Stomach (tissue), 8 donors: ENCODE measurements at regions not wholly inside any gene's neighbourhood (a gene's known extent, or its start where the extent isn't known, plus 50 kb on each side); places are given as distances from the start of the nearest gene placed in this dataset.

Experiments used
- DNase-seq, 2 donors: peaks; one replicate each; pipeline versions ENCODE4 v3.0.0 to v3.0.0-alpha.2; 2013 to 2019
- H3K27ac ChIP-seq, 5 donors: fragments of 200-600 bp in 4 of 5; sonication (generic) in 4 of 5; one replicate each; pipeline ENCODE4 v1.5.1; 2013 to 2019; ENCODE audit warnings: mild to moderate bottlenecking in 1 of 5, moderate library complexity in 1 of 5
- H3K27me3 ChIP-seq, 3 donors: fragments of 200-600 bp; sonication (generic); one replicate each; pipeline ENCODE4 v1.5.1; 2017 to 2019; ENCODE audit warnings: mixed run types in 1 of 3
- H3K36me3 ChIP-seq, 4 donors: fragments of 200-600 bp; sonication (generic); 1 replicate in 3 of 4; 2 replicates in 1 of 4; pipeline ENCODE4 v1.5.1; 2016 to 2019
- H3K4me1 ChIP-seq, 4 donors: fragments of 200-600 bp; sonication (generic); one replicate each; pipeline ENCODE4 v1.5.1; 2016 to 2019
- H3K4me3 ChIP-seq, 4 donors: fragments of 200-600 bp; sonication (generic) in 3 of 4; one replicate each; pipeline ENCODE4 v1.5.1; 2016 to 2019; ENCODE audit warnings: mild to moderate bottlenecking in 1 of 4
- H3K9me3 ChIP-seq, 4 donors: fragments of 200-600 bp; sonication (generic); one replicate each; pipeline ENCODE4 v1.5.1; 2016 to 2019
- EP300 ChIP-seq: sonication (generic); formaldehyde crosslinking; IDR thresholded peaks from one replicate; pipeline ENCODE4 v1.6.1; 2017; ENCODE audit warnings: antibody characterized with exemption
- POLR2A ChIP-seq, 4 donors: fragments of 450-650 bp; IDR thresholded peaks; one replicate each; pipeline ENCODE4 v1.6.1; 2016; ENCODE audit warnings: antibody characterized with exemption in 4 of 4, control low read depth in 2 of 4, mild to moderate bottlenecking in 1 of 4, moderate library complexity in 1 of 4
- POLR2AphosphoS5 ChIP-seq, 3 donors: sonication (generic); formaldehyde crosslinking; IDR thresholded peaks; one replicate each; pipeline ENCODE4 v1.6.1; 2016; ENCODE audit warnings: antibody characterized with exemption in 3 of 3
- WGBS, 5 donors: extraction: QIAGEN DNeasy Blood & Tissue Kit in 3 of 5; methylation state at CpG; one replicate each; pipeline versions ENCODE4 v1.1.5 to v1.1.7; 2013 to 2018; 5-methylcytosine and 5-hydroxymethylcytosine counted together
- intact Hi-C: fragments of 100-400 bp; cut with DNase I; formaldehyde crosslinking; loops from one replicate; pipeline ENCODE4 v1.15.1; 2023; ENCODE audit warnings: low total_unique reads
- TF ChIP-seq, protein P1 (sequence below), 7 experiments: fragments of 450-650 bp in 4 of 7; fragments of 200-600 bp in 3 of 7; sonication (generic) in 3 of 7; IDR thresholded peaks; one replicate each; pipeline ENCODE4 v1.5.1; 2016 to 2019; ENCODE audit warnings: antibody characterized with exemption in 7 of 7, control low read depth in 2 of 7, mild to moderate bottlenecking in 1 of 7
- donor health status: healthy with polysubstance abuse.
- donor health status: Bipolar disorder and iron deficiency.
- donor health status: healthy.

DNA sequence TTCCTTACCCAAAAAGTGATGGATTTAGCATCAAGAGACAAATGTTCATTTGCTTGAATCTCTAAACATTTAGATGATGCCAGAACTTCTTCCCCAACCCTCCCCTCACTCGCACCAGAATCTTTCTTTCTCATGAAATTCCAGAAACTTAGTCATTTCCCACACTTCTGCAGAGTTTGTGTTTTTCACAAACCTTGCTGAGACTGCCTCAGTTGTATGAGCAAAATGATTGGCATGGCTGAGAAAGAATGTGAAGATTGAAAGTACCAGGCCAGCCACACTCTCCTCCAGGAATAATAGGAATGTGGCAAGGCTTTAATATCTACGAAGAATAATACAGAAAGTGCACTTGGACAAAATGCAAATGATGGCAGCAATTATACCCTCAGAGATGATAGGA lies 428.3 kb upstream of the CDH6 start:
- H3K4me1 ChIP-seq, result no peaks in the 10 kb centered on the region
- WGBS, 5 donors, result 34 to 65% (median 44%) methylated on average over 2 of the region's 2 CpGs
- intact Hi-C loops, result no loop called here

DNA sequence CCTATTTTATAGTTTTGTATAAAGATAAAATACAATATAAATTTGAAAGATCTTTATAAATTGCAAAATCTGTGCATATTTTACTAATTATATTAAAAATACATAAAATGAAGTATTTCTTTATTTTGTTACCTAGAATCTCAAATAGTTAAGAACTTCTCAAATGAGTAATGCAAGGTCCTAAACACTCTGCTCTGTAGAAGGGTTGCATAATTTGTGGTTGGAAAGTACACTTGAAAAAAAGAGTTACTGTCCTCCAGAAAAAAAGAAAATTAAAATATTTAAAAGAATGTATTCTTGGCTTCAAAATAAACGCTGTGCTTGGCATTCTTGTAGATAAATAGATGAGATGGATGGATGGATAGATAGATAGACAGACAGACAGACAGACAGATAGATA lies 428.8 kb upstream of the CDH6 start:
- intact Hi-C loops, result no loop called here
- Histone ChIP-seq H3K9me3 (no peaks in the 10 kb centered on the region), H3K4me3 (no peak overlapping the region), H3K4me1 (no peaks in the 10 kb centered on the region), H3K27me3 (no peaks in the 10 kb centered on the region), H3K36me3 (no peaks in the 10 kb centered on the region), H3K27ac (no peak overlapping the region)
- WGBS, 5 donors, result 43 to 51% (median 47%) methylated on average over 1 of the region's 1 CpG
- no peak for TF ChIP-seq POLR2A (IDR thresholded peaks at IDR 0.05)
- no peak for TF ChIP-seq EP300
- TF ChIP-seq, protein P1, sequence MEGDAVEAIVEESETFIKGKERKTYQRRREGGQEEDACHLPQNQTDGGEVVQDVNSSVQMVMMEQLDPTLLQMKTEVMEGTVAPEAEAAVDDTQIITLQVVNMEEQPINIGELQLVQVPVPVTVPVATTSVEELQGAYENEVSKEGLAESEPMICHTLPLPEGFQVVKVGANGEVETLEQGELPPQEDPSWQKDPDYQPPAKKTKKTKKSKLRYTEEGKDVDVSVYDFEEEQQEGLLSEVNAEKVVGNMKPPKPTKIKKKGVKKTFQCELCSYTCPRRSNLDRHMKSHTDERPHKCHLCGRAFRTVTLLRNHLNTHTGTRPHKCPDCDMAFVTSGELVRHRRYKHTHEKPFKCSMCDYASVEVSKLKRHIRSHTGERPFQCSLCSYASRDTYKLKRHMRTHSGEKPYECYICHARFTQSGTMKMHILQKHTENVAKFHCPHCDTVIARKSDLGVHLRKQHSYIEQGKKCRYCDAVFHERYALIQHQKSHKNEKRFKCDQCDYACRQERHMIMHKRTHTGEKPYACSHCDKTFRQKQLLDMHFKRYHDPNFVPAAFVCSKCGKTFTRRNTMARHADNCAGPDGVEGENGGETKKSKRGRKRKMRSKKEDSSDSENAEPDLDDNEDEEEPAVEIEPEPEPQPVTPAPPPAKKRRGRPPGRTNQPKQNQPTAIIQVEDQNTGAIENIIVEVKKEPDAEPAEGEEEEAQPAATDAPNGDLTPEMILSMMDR (IDR thresholded peaks at IDR 0.05), result no peak
- TF ChIP-seq POLR2AphosphoS5 (IDR thresholded peaks at IDR 0.05), result no peak
- no peak for DNase-seq

More for the DNA sequence above, 428.3 kb upstream of the CDH6 start:
- no peak for DNase-seq
- Histone ChIP-seq H3K36me3 (no peaks in the 10 kb centered on the region), H3K4me3 (no peak overlapping the region), H3K9me3 (no peaks in the 10 kb centered on the region), H3K27me3 (no peaks in the 10 kb centered on the region), H3K27ac (no peak overlapping the region)
- TF ChIP-seq POLR2A (IDR thresholded peaks at IDR 0.05) (no peak), POLR2AphosphoS5 (IDR thresholded peaks at IDR 0.05) (no peak)
- TF ChIP-seq, protein P1 (IDR thresholded peaks at IDR 0.05), result no peak

DNA sequence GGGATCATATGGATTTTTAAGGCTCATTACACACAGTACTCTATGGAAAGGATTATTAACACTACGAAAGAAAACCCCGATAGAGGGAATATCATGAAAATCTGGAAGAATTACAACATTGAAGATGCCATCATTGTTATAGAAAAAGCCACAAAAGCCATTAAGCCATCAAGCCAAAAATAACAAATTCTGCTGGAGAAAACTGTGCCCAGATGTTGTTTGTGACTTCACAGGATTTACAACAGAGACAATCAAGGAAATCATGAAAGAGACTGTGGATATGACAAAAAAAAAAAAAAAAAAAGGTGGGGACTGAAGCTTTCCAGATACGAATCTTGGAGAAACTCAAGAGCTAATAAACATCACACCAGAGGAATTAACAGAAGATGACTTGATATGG lies 433.8 kb upstream of the CDH6 start:
- no peak overlapping the region for H3K4me3 ChIP-seq
- intact Hi-C loops, result no loop called here
- WGBS, 5 donors, result 78 to 92% (median 88%) methylated on average over 3 of the region's 3 CpGs

DNA sequence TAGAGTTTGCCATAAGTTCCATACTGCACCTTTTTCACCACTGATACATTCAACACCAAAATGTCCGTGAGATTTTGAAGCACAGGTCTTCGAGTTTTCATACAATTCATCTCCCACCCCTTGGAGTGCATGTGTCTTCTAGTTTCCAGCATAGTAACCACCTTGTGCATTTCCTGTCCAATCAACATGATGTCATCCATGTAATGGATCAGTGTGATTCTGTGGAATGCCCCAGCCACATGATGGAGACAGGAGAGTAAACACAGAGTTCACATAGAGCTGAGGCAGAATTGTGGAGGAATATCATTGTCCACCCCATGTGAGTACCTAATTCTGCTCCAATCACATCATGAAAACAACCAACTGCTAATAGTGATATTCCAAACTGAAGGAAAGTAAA lies 441.5 kb upstream of the CDH6 start:
- Histone ChIP-seq H3K4me1 (no peaks in the 10 kb centered on the region), H3K27ac (no peak overlapping the region), H3K4me3 (no peak overlapping the region), H3K36me3 (no peaks in the 10 kb centered on the region), H3K9me3 (no peaks in the 10 kb centered on the region), H3K27me3 (no peaks in the 10 kb centered on the region)
- TF ChIP-seq POLR2A (IDR thresholded peaks at IDR 0.05) (no peak), POLR2AphosphoS5 (IDR thresholded peaks at IDR 0.05) (no peak), EP300 (no peak)
- TF ChIP-seq, protein P1 (IDR thresholded peaks at IDR 0.05), result no peak
- 57 to 82% (median 78%) methylated on average over 2 of the region's 2 CpGs for WGBS, 5 donors
- intact Hi-C loops, result no loop called here
- no peak for DNase-seq

More for the DNA sequence above, 433.8 kb upstream of the CDH6 start:
- TF ChIP-seq, protein P1 (IDR thresholded peaks at IDR 0.05), result no peak
- TF ChIP-seq EP300 (no peak), POLR2A (IDR thresholded peaks at IDR 0.05) (no peak)
- no peaks in the 10 kb centered on the region for H3K4me1 ChIP-seq
- H3K9me3 ChIP-seq, result no peaks in the 10 kb centered on the region
- H3K27me3 ChIP-seq, result no peaks in the 10 kb centered on the region
- H3K27ac ChIP-seq, result no peak overlapping the region
- no peak for DNase-seq
- H3K36me3 ChIP-seq, result no peaks in the 10 kb centered on the region
